IPS-15b (cell line): ENCODE measurements at regions not wholly inside any gene's neighbourhood (a gene's known extent, or its start where the extent isn't known, plus 50 kb on each side); places are given as distances from the start of the nearest gene placed in this dataset.
"Not testable (repeated sequence)": the region's sequence is repeated elsewhere in the genome, so short reads cannot be mapped to it uniquely, and the experiment has no call there.

Experiments used
- H3K27me3 ChIP-seq: one replicate; pipeline ENCODE4 v1.6.1; 2013; ENCODE audit warnings: low read length; ENCODE audit not compliant: control insufficient read depth, insufficient read depth
- H3K36me3 ChIP-seq: one replicate; pipeline ENCODE4 v1.6.1; 2013; ENCODE audit warnings: low read length; ENCODE audit not compliant: control insufficient read depth, insufficient read depth
- H3K4me1 ChIP-seq: one replicate; pipeline ENCODE4 v1.6.1; 2013; ENCODE audit warnings: mild to moderate bottlenecking, low read length; ENCODE audit not compliant: control insufficient read depth, insufficient read depth
- H3K4me3 ChIP-seq: one replicate; pipeline ENCODE4 v1.5.1; 2013; ENCODE audit warnings: low read depth, low read length
- H3K9ac ChIP-seq: one replicate; pipeline ENCODE4 v1.6.1; 2013; ENCODE audit warnings: low read depth, mild to moderate bottlenecking, low read length
- H3K9me3 ChIP-seq: one replicate; pipeline ENCODE4 v1.6.1; 2013; ENCODE audit warnings: mild to moderate bottlenecking, low read length; ENCODE audit not compliant: control insufficient read depth, insufficient read depth

- Histone ChIP-seq H3K9ac (no peak overlapping the region), H3K36me3 (no peaks in the 10 kb centered on the region), H3K9me3 (no peaks in the 10 kb centered on the region), H3K4me1 (no peaks in the 10 kb centered on the region), H3K4me3 (no peak overlapping the region), H3K27me3 (no peaks in the 10 kb centered on the region)
Measured at GRCh38 chr2:60223859-60224258, 329.6 kb downstream of the BCL11A start.

GRCh38 chr2:60221098-60221497, 332.4 kb downstream of the BCL11A start:
- no peak overlapping the region for H3K9ac ChIP-seq
- H3K4me3 ChIP-seq: no peak overlapping the region
- no peaks in the 10 kb centered on the region for H3K36me3 ChIP-seq
- no peaks in the 10 kb centered on the region for H3K9me3 ChIP-seq
- H3K4me1 ChIP-seq: no peaks in the 10 kb centered on the region
- no peaks in the 10 kb centered on the region for H3K27me3 ChIP-seq

GRCh38 chr2:60219536-60219935, 333.9 kb downstream of the BCL11A start:
- Histone ChIP-seq H3K4me1 (no peaks in the 10 kb centered on the region), H3K9ac (no peak overlapping the region), H3K27me3 (no peaks in the 10 kb centered on the region), H3K9me3 (no peaks in the 10 kb centered on the region), H3K4me3 (no peak overlapping the region), H3K36me3 (no peaks in the 10 kb centered on the region)

GRCh38 chr2:60216452-60216995, 336.9 kb downstream of the BCL11A start:
- Histone ChIP-seq H3K4me1 (no peaks in the 10 kb centered on the region), H3K27me3 (no peaks in the 10 kb centered on the region), H3K9me3 (no peaks in the 10 kb centered on the region), H3K36me3 (no peaks in the 10 kb centered on the region), H3K9ac (no peak overlapping the region), H3K4me3 (no peak overlapping the region)

- Histone ChIP-seq H3K27me3 (no peaks in the 10 kb centered on the region), H3K9ac (no peak overlapping the region), H3K36me3 (no peaks in the 10 kb centered on the region), H3K9me3 (no peaks in the 10 kb centered on the region), H3K4me1 (no peaks in the 10 kb centered on the region), H3K4me3 (no peak overlapping the region)
Measured at GRCh38 chr2:60215386-60215901, 338.0 kb downstream of the BCL11A start.

GRCh38 chr2:60214626-60214875, 338.9 kb downstream of the BCL11A start:
- no peaks in the 10 kb centered on the region for H3K27me3 ChIP-seq
- H3K4me1 ChIP-seq: no peaks in the 10 kb centered on the region
- no peaks in the 10 kb centered on the region for H3K36me3 ChIP-seq
- no peak overlapping the region for H3K4me3 ChIP-seq
- no peaks in the 10 kb centered on the region for H3K9me3 ChIP-seq
- H3K9ac ChIP-seq: no peak overlapping the region

GRCh38 chr2:60213865-60214625, 339.4 kb downstream of the BCL11A start:
- Histone ChIP-seq H3K27me3 (no peaks in the 10 kb centered on the region), H3K36me3 (no peaks in the 10 kb centered on the region), H3K9ac (no peak overlapping the region), H3K4me1 (no peaks in the 10 kb centered on the region), H3K4me3 (no peak overlapping the region), H3K9me3 (no peaks in the 10 kb centered on the region)

- Histone ChIP-seq H3K9ac (no peak overlapping the region), H3K36me3 (no peaks in the 10 kb centered on the region), H3K4me1 (no peaks in the 10 kb centered on the region)
Measured at GRCh38 chr2:60212181-60212945, 341.1 kb downstream of the BCL11A start.

GRCh38 chr2:60189006-60189405, 364.4 kb downstream of the BCL11A start:
- H3K4me1 ChIP-seq, H3K9ac ChIP-seq: not testable (repeated sequence)

More at GRCh38 chr2:60212181-60212945, 341.1 kb downstream of the BCL11A start:
- Histone ChIP-seq H3K9me3 (no peaks in the 10 kb centered on the region), H3K4me3 (no peak overlapping the region), H3K27me3 (no peaks in the 10 kb centered on the region)

GRCh38 chr2:60175290-60175689, 378.2 kb downstream of the BCL11A start:
- no peak overlapping the region for H3K9ac ChIP-seq
- H3K4me1 ChIP-seq: no peaks in the 10 kb centered on the region
- no peak overlapping the region for H3K4me3 ChIP-seq
- no peaks in the 10 kb centered on the region for H3K27me3 ChIP-seq
- no peaks in the 10 kb centered on the region for H3K36me3 ChIP-seq
- H3K9me3 ChIP-seq: no peaks in the 10 kb centered on the region

More at GRCh38 chr2:60189006-60189405, 364.4 kb downstream of the BCL11A start:
- H3K9me3 ChIP-seq, H3K36me3 ChIP-seq, H3K27me3 ChIP-seq, H3K4me3 ChIP-seq: not testable (repeated sequence)

GRCh38 chr2:60174146-60174545, 379.3 kb downstream of the BCL11A start:
- Histone ChIP-seq H3K9ac (no peak overlapping the region), H3K36me3 (no peaks in the 10 kb centered on the region), H3K9me3 (no peaks in the 10 kb centered on the region), H3K4me1 (no peaks in the 10 kb centered on the region), H3K27me3 (no peaks in the 10 kb centered on the region), H3K4me3 (no peak overlapping the region)

GRCh38 chr2:60172801-60173200, 380.7 kb downstream of the BCL11A start:
- H3K4me3 ChIP-seq: no peak overlapping the region
- H3K9ac ChIP-seq: no peak overlapping the region
- H3K4me1 ChIP-seq: no peaks in the 10 kb centered on the region
- H3K36me3 ChIP-seq: no peaks in the 10 kb centered on the region
- H3K27me3 ChIP-seq: no peaks in the 10 kb centered on the region
- no peaks in the 10 kb centered on the region for H3K9me3 ChIP-seq
